ENCODE measurements at regions not wholly inside any gene's neighbourhood (a gene's known extent, or its start where the extent isn't known, plus 50 kb on each side); places are given as distances from the start of the nearest gene placed in this dataset.

- peaks cover 31% of the 10 kb centered on the region for H3K9me3 ChIP-seq
- H3K4me2 ChIP-seq: no peak overlapping the region
- H3K27me3 ChIP-seq: no peaks in the 10 kb centered on the region
- no peak overlapping the region for H3K9ac ChIP-seq
- no peaks in the 10 kb centered on the region for H3K4me1 ChIP-seq
- H4K20me1 ChIP-seq: no peaks in the 10 kb centered on the region
- no peak overlapping the region for H3K27ac ChIP-seq
- no peak overlapping the region for H3K4me3 ChIP-seq
- H3K36me3 ChIP-seq: peaks cover 79% of the 10 kb centered on the region
- TF ChIP-seq Cebpa-rat (IDR thresholded peaks at IDR 0.05): no peak
Observed at GRCh38 chr10:49463605-49464004, 67.7 kb upstream of the DRGX start.

GRCh38 chr10:49458869-49459268 is 63.0 kb upstream of the DRGX start:
- Histone ChIP-seq H3K27me3 (no peaks in the 10 kb centered on the region), H3K4me1 (no peaks in the 10 kb centered on the region), H4K20me1 (no peaks in the 10 kb centered on the region), H3K27ac (no peak overlapping the region), H3K9me3 (peaks cover 22% of the 10 kb centered on the region), H3K9ac (no peak overlapping the region), H3K4me3 (no peak overlapping the region), H3K4me2 (no peak overlapping the region), H3K36me3 (peaks cover 50% of the 10 kb centered on the region)
- no peak for TF ChIP-seq Cebpa-rat (IDR thresholded peaks at IDR 0.05)

GRCh38 chr10:49457686-49458085 is 61.8 kb upstream of the DRGX start:
- Histone ChIP-seq H3K4me1 (no peaks in the 10 kb centered on the region), H3K9ac (no peak overlapping the region), H3K27ac (no peak overlapping the region), H3K4me3 (no peak overlapping the region), H3K36me3 (peaks cover 42% of the 10 kb centered on the region), H3K9me3 (peaks cover 16% of the 10 kb centered on the region), H4K20me1 (no peaks in the 10 kb centered on the region), H3K4me2 (no peak overlapping the region), H3K27me3 (no peaks in the 10 kb centered on the region)
- TF ChIP-seq Cebpa-rat (IDR thresholded peaks at IDR 0.05): no peak

GRCh38 chr10:49448924-49449323 is 53.0 kb upstream of the DRGX start:
- H3K9me3 ChIP-seq: peaks cover 24% of the 10 kb centered on the region
- no peak overlapping the region for H3K27ac ChIP-seq
- H3K4me2 ChIP-seq: no peak overlapping the region
- H3K4me3 ChIP-seq: no peak overlapping the region
- H4K20me1 ChIP-seq: no peaks in the 10 kb centered on the region
- no peak overlapping the region for H3K9ac ChIP-seq
- no peak for TF ChIP-seq Cebpa-rat (IDR thresholded peaks at IDR 0.05)
- no peaks in the 10 kb centered on the region for H3K27me3 ChIP-seq
- H3K36me3 ChIP-seq: peaks cover 4% of the 10 kb centered on the region; the same call in 1 of the 2 replicates
- H3K4me1 ChIP-seq: no peaks in the 10 kb centered on the region

GRCh38 chr10:49446031-49446430 is 50.1 kb upstream of the DRGX start:
- Histone ChIP-seq H4K20me1 (no peaks in the 10 kb centered on the region), H3K27me3 (no peaks in the 10 kb centered on the region; the same call in 1 of the 2 replicates), H3K4me2 (no peak overlapping the region), H3K4me3 (no peak overlapping the region), H3K27ac (no peak overlapping the region), H3K4me1 (no peaks in the 10 kb centered on the region), H3K9me3 (peaks cover 23% of the 10 kb centered on the region), H3K9ac (no peak overlapping the region), H3K36me3 (no peaks in the 10 kb centered on the region)
- TF ChIP-seq Cebpa-rat (IDR thresholded peaks at IDR 0.05): no peak
